ENCODE measurements at regions not wholly inside any gene's neighbourhood (a gene's known extent, or its start where the extent isn't known, plus 50 kb on each side); places are given as distances from the start of the nearest gene placed in this dataset.
"Not testable (repeated sequence)": the region's sequence is repeated elsewhere in the genome, so short reads cannot be mapped to it uniquely, and the experiment has no call there.

DNA sequence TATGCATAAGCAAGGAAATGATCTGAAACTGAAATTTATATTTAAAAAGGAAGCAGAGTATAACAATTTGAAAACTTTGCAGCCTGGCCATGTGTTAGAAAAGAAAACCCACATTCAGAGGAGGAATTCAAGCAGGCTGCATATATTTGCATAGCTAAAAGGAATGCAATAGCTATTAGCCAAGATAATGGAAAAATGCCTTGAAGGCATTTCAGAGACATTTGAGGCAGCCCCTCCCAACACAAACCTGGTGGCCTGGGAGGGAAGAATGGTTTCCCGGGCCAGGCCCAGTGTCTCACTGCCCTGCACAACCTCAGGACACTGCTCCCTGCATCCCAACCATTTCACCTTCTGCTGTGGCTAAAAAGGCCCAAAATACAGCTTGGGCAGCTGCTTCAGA, 136.8 kb downstream of the TYW3 start:
- no peak overlapping the region for H3K4me3 Mint-ChIP-seq
- H3K14ac ChIP-seq (ENCODE audit: insufficient read depth, low read length) = no peak overlapping the region
- H2BK120ac ChIP-seq (ENCODE audit: low read depth, low read length, poor library complexity, severe bottlenecking) = no peak overlapping the region
- H3K9me3 Mint-ChIP-seq = peaks cover 20 to 24% of the 10 kb centered on the region in 2 experiments
- H3K36me3 Mint-ChIP-seq (ENCODE audit: insufficient read depth in 1 of 3, low read depth in 3 of 3) = peaks cover 3 to 23% (median 17%) of the 10 kb centered on the region in 3 experiments
- H4K5ac ChIP-seq (ENCODE audit: insufficient read length, low read depth, low read length) = no peak overlapping the region
- no peaks in the 10 kb centered on the region for H3K27me3 ChIP-seq (ENCODE audit: insufficient read depth, low read length)
- DNase-seq = no peak
- H3T11ph ChIP-seq (ENCODE audit: low read length) = no peak overlapping the region
- no peak overlapping the region for H3K9ac ChIP-seq (ENCODE audit: extremely low read depth, insufficient read length, low read length)
- H3K23me2 ChIP-seq (ENCODE audit: insufficient read length, low read depth, low read length, poor library complexity, severe bottlenecking) = no peaks in the 10 kb centered on the region
- H3K4me1 ChIP-seq (ENCODE audit: insufficient read depth, low read length) = no peaks in the 10 kb centered on the region
- H3K4me2 ChIP-seq (ENCODE audit: insufficient read depth, insufficient read length, low read length) = no peak overlapping the region
- no peak overlapping the region for H2BK12ac ChIP-seq (ENCODE audit: insufficient read length, low read depth, low read length)
- H3K27me3 Mint-ChIP-seq (ENCODE audit: low read depth) = no peaks in the 10 kb centered on the region
- H2BK15ac ChIP-seq (ENCODE audit: low read depth, low read length) = no peak overlapping the region
- no peak overlapping the region for H2BK5ac ChIP-seq (ENCODE audit: insufficient read length, low read length)
- H3K9me3 ChIP-seq (ENCODE audit: control insufficient read depth, low read depth, low read length) = peaks cover 13% of the 10 kb centered on the region
- H3K4me1 Mint-ChIP-seq = peaks cover 8% of the 10 kb centered on the region in 2 experiments
- H2AFZ ChIP-seq (ENCODE audit: low read length) = no peak overlapping the region
- H2BK20ac ChIP-seq (ENCODE audit: low read depth, low read length, poor library complexity, severe bottlenecking) = no peak overlapping the region
- TF ChIP-seq, protein P1, sequence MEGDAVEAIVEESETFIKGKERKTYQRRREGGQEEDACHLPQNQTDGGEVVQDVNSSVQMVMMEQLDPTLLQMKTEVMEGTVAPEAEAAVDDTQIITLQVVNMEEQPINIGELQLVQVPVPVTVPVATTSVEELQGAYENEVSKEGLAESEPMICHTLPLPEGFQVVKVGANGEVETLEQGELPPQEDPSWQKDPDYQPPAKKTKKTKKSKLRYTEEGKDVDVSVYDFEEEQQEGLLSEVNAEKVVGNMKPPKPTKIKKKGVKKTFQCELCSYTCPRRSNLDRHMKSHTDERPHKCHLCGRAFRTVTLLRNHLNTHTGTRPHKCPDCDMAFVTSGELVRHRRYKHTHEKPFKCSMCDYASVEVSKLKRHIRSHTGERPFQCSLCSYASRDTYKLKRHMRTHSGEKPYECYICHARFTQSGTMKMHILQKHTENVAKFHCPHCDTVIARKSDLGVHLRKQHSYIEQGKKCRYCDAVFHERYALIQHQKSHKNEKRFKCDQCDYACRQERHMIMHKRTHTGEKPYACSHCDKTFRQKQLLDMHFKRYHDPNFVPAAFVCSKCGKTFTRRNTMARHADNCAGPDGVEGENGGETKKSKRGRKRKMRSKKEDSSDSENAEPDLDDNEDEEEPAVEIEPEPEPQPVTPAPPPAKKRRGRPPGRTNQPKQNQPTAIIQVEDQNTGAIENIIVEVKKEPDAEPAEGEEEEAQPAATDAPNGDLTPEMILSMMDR (conservative IDR thresholded peaks at IDR 0.05) = no peak
- no peak overlapping the region for H4K8ac ChIP-seq (replicated peaks; ENCODE audit: insufficient read length, low read depth, low read length)
- H3K79me1 ChIP-seq (ENCODE audit: insufficient read depth, low read depth, low read length, poor library complexity, severe bottlenecking) = no peaks in the 10 kb centered on the region
- whole genome bisulfite sequencing (ENCODE audit: extremely low coverage, insufficient read length, low lambda C conversion rate) = no CpG with 5 or more reads among the region's 1 CpG
- no peak overlapping the region for H3K27ac Mint-ChIP-seq
- H3K56ac ChIP-seq (ENCODE audit: insufficient read length, low read depth, low read length) = no peak overlapping the region
- H4K20me1 ChIP-seq (ENCODE audit: control insufficient read depth, insufficient read depth, insufficient read length) = no peaks in the 10 kb centered on the region
- H4K91ac ChIP-seq (ENCODE audit: insufficient read length, low read depth, low read length) = no peak overlapping the region
- no peak overlapping the region for H3K4ac ChIP-seq (ENCODE audit: low read depth, low read length)
- no peak overlapping the region for H3K18ac ChIP-seq (ENCODE audit: insufficient read length, low read depth, low read length)
- no peak overlapping the region for H3K27ac ChIP-seq (ENCODE audit: insufficient read length, low read depth, low read length)
- H3K23ac ChIP-seq (ENCODE audit: insufficient read length, low read depth, low read length) = no peak overlapping the region
- no peak overlapping the region for H2AK5ac ChIP-seq (ENCODE audit: insufficient read length, low read length)
- no peaks in the 10 kb centered on the region for H3K79me2 ChIP-seq (ENCODE audit: insufficient read depth, low read length)

- H3K4me1 Mint-ChIP-seq = peaks cover 17 to 20% of the 10 kb centered on the region in 2 experiments
- not testable (repeated sequence) for H3K79me1 ChIP-seq (ENCODE audit: insufficient read depth, low read depth, low read length, poor library complexity, severe bottlenecking)
Observed at GRCh38 chr1:74877366-74877765, 144.4 kb downstream of the TYW3 start.

More at GRCh38 chr1:74877366-74877765, 144.4 kb downstream of the TYW3 start:
- peak; percentile 50 for DNase-seq
- not testable (repeated sequence) for H3K4me1 ChIP-seq (ENCODE audit: insufficient read depth, low read length); H2BK15ac ChIP-seq (ENCODE audit: low read depth, low read length); H2AFZ ChIP-seq (ENCODE audit: low read length); H3K4me3 Mint-ChIP-seq; H3K27me3 ChIP-seq (ENCODE audit: insufficient read depth, low read length); H3K9me3 ChIP-seq (ENCODE audit: control insufficient read depth, low read depth, low read length); H3K9me3 Mint-ChIP-seq; H2BK12ac ChIP-seq (ENCODE audit: insufficient read length, low read depth, low read length); H3K4me2 ChIP-seq (ENCODE audit: insufficient read depth, insufficient read length, low read length); H3K79me2 ChIP-seq (ENCODE audit: insufficient read depth, low read length); H3K27ac ChIP-seq (ENCODE audit: insufficient read length, low read depth, low read length); H4K5ac ChIP-seq (ENCODE audit: insufficient read length, low read depth, low read length); H3K27me3 Mint-ChIP-seq (ENCODE audit: low read depth); H2AK5ac ChIP-seq (ENCODE audit: insufficient read length, low read length); H3T11ph ChIP-seq (ENCODE audit: low read length); H3K23ac ChIP-seq (ENCODE audit: insufficient read length, low read depth, low read length); H2BK5ac ChIP-seq (ENCODE audit: insufficient read length, low read length); H3K9ac ChIP-seq (ENCODE audit: extremely low read depth, insufficient read length, low read length); H3K27ac Mint-ChIP-seq; H2BK120ac ChIP-seq (ENCODE audit: low read depth, low read length, poor library complexity, severe bottlenecking); H3K18ac ChIP-seq (ENCODE audit: insufficient read length, low read depth, low read length); H4K91ac ChIP-seq (ENCODE audit: insufficient read length, low read depth, low read length); H4K8ac ChIP-seq (replicated peaks; ENCODE audit: insufficient read length, low read depth, low read length); H2BK20ac ChIP-seq (ENCODE audit: low read depth, low read length, poor library complexity, severe bottlenecking); H3K56ac ChIP-seq (ENCODE audit: insufficient read length, low read depth, low read length); H3K14ac ChIP-seq (ENCODE audit: insufficient read depth, low read length); H3K23me2 ChIP-seq (ENCODE audit: insufficient read length, low read depth, low read length, poor library complexity, severe bottlenecking); H3K4ac ChIP-seq (ENCODE audit: low read depth, low read length); H4K20me1 ChIP-seq (ENCODE audit: control insufficient read depth, insufficient read depth, insufficient read length)
- peaks cover 0 to 16% (median 0%) of the 10 kb centered on the region in 3 experiments; a peak in 4 of 7 replicates for H3K36me3 Mint-ChIP-seq (ENCODE audit: insufficient read depth in 1 of 3, low read depth in 3 of 3)
- WGBS (ENCODE audit: extremely low coverage, insufficient read length, low lambda C conversion rate) = no CpG with 5 or more reads among the region's 14 CpGs

Measured in H9 (cell line).